Trophoblast cell (in vitro differentiated cells and primary cell): ENCODE measurements at regions not wholly inside any gene's neighbourhood (a gene's known extent, or its start where the extent isn't known, plus 50 kb on each side); places are given as distances from the start of the nearest gene placed in this dataset.

Experiments
- DNase-seq, 2 donors: peaks; one replicate each; pipeline ENCODE4 v3.0.0-alpha.2; 2016
- H2AFZ ChIP-seq: 2 replicates; pipeline ENCODE4 v1.6.1; 2013; ENCODE audit warnings: low read length, moderate library complexity, mild to moderate bottlenecking; ENCODE audit not compliant: insufficient read depth, poor library complexity
- H2AK5ac ChIP-seq: 2 replicates; pipeline ENCODE4 v1.6.1; 2013; ENCODE audit warnings: mild to moderate bottlenecking, low read length
- H2BK120ac ChIP-seq: 2 replicates; pipeline ENCODE4 v1.6.1; 2013; ENCODE audit warnings: low read length, mild to moderate bottlenecking, moderate library complexity; ENCODE audit not compliant: insufficient read depth, poor library complexity
- H2BK12ac ChIP-seq: 2 replicates; pipeline ENCODE4 v1.6.1; 2013; ENCODE audit warnings: mild to moderate bottlenecking, low read length, moderate library complexity
- H2BK5ac ChIP-seq: 2 replicates; pipeline ENCODE4 v1.6.1; 2013; ENCODE audit warnings: low read length, low read depth, moderate library complexity, mild to moderate bottlenecking; ENCODE audit not compliant: poor library complexity
- H3K14ac ChIP-seq: 2 replicates; pipeline ENCODE4 v1.6.1; 2013; ENCODE audit warnings: mild to moderate bottlenecking, low read length
- H3K18ac ChIP-seq: 2 replicates; pipeline ENCODE4 v1.6.1; 2013; ENCODE audit warnings: mild to moderate bottlenecking, low read length
- H3K23ac ChIP-seq: 2 replicates; pipeline ENCODE4 v1.6.1; 2013; ENCODE audit warnings: low read length
- H3K27ac ChIP-seq: 2 replicates; pipeline ENCODE4 v1.5.1; 2013; ENCODE audit warnings: low read depth, mild to moderate bottlenecking, inconsistent platforms, low read length, moderate library complexity
- H3K27me3 ChIP-seq: 2 replicates; pipeline ENCODE4 v1.6.1; 2013; ENCODE audit warnings: inconsistent platforms, mild to moderate bottlenecking, low read length, moderate library complexity; ENCODE audit not compliant: insufficient read depth
- H3K36me3 ChIP-seq, 2 experiments: 1 replicate in 1 of 2; 2 replicates in 1 of 2; pipeline ENCODE4 v1.6.1; 2013; ENCODE audit warnings: low read length in 2 of 2, mild to moderate bottlenecking in 2 of 2, moderate library complexity in 1 of 2; ENCODE audit not compliant: insufficient read depth in 2 of 2, control insufficient read depth in 1 of 2
- H3K4ac ChIP-seq: 2 replicates; pipeline ENCODE4 v1.6.1; 2013; ENCODE audit warnings: low read depth, mild to moderate bottlenecking, low read length, moderate library complexity
- H3K4me1 ChIP-seq, 2 experiments: 1 replicate in 1 of 2; 2 replicates in 1 of 2; pipeline ENCODE4 v1.6.1; 2013; ENCODE audit warnings: low read length in 2 of 2, mild to moderate bottlenecking in 2 of 2, moderate library complexity in 1 of 2; ENCODE audit not compliant: insufficient read depth in 2 of 2, control insufficient read depth in 1 of 2
- H3K4me2 ChIP-seq: 2 replicates; pipeline ENCODE4 v1.6.1; 2013; ENCODE audit warnings: inconsistent platforms, mild to moderate bottlenecking, low read length, moderate library complexity
- H3K4me3 ChIP-seq: 2 replicates; pipeline ENCODE4 v1.5.1; 2013; ENCODE audit warnings: mild to moderate bottlenecking, low read depth, low read length, inconsistent platforms
- H3K79me1 ChIP-seq: one replicate; pipeline ENCODE4 v1.6.1; 2013; ENCODE audit warnings: low read length
- H3K79me2 ChIP-seq: 2 replicates; pipeline ENCODE4 v1.6.1; 2013; ENCODE audit warnings: low read length, mild to moderate bottlenecking; ENCODE audit not compliant: control insufficient read depth, insufficient read depth, poor library complexity
- H3K9ac ChIP-seq: 2 replicates; pipeline ENCODE4 v1.6.1; 2013; ENCODE audit warnings: mild to moderate bottlenecking, low read length
- H3K9me3 ChIP-seq: 2 replicates; pipeline ENCODE4 v1.6.1; 2013; ENCODE audit warnings: low read depth, mild to moderate bottlenecking, control low read depth, inconsistent platforms, low read length; ENCODE audit not compliant: insufficient read depth
- H4K12ac ChIP-seq: 2 replicates; pipeline ENCODE4 v1.6.1; 2013; ENCODE audit warnings: low read depth, mild to moderate bottlenecking, low read length, moderate library complexity
- H4K8ac ChIP-seq: 2 replicates; pipeline ENCODE4 v1.6.1; 2013; ENCODE audit warnings: low read depth, mild to moderate bottlenecking, low read length, moderate library complexity
- H4K91ac ChIP-seq: one replicate; pipeline ENCODE4 v1.6.1; 2013; ENCODE audit warnings: low read depth, mild to moderate bottlenecking, low read length, moderate library complexity
- WGBS: extraction: QIAGEN DNeasy Blood & Tissue Kit; methylation state at CpG from one replicate; pipeline ENCODE4 v1.1.7; 2013; ENCODE audit warnings: missing lambda C conversion rate; ENCODE audit not compliant: insufficient read length, insufficient coverage; ENCODE audit errors: extremely low coverage; 5-methylcytosine and 5-hydroxymethylcytosine counted together

DNA sequence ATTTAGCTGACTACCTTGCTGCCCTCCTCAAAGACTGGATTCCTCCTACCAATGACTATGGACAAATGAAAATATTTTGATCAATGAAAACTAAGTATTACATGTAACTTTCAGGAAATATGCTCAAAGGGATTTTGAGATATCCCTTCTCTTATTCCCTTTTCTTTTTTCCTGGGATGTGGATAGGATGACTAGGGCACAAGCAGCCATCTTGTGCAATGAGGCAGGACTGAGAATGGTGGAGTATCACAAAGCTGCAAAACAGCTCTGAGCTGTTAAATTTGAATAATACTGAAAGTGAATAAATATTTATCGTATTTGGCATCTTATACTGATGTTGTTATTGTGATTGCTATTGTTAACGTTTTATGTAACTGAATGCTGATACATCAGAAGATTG is 333.1 kb upstream of the NUDT12 start:
- no peak overlapping the region for H4K8ac ChIP-seq
- H3K79me2 ChIP-seq: no peaks in the 10 kb centered on the region
- no peak overlapping the region for H4K91ac ChIP-seq
- H3K9ac ChIP-seq: no peak overlapping the region
- no peak overlapping the region for H3K4me2 ChIP-seq
- DNase-seq: no peak
- no peak overlapping the region for H3K14ac ChIP-seq
- no peak overlapping the region for H3K4ac ChIP-seq
- no peak overlapping the region for H2AFZ ChIP-seq
- no peak overlapping the region for H2BK5ac ChIP-seq
- H3K27ac ChIP-seq: no peak overlapping the region
- H3K4me1 ChIP-seq: no peaks in the 10 kb centered on the region
- no peak overlapping the region for H2BK12ac ChIP-seq
- H3K36me3 ChIP-seq: no peaks in the 10 kb centered on the region
- H4K12ac ChIP-seq: no peak overlapping the region
- no peak overlapping the region for H3K23ac ChIP-seq
- no peak overlapping the region for H2BK120ac ChIP-seq
- H3K27me3 ChIP-seq: no peaks in the 10 kb centered on the region
- no peak overlapping the region for H3K18ac ChIP-seq
- H3K4me3 ChIP-seq: no peak overlapping the region
- H3K79me1 ChIP-seq: no peaks in the 10 kb centered on the region
- no CpG with 5 or more reads among the region's 2 CpGs for WGBS
- H2AK5ac ChIP-seq: no peak overlapping the region
- H3K9me3 ChIP-seq: no peaks in the 10 kb centered on the region

DNA sequence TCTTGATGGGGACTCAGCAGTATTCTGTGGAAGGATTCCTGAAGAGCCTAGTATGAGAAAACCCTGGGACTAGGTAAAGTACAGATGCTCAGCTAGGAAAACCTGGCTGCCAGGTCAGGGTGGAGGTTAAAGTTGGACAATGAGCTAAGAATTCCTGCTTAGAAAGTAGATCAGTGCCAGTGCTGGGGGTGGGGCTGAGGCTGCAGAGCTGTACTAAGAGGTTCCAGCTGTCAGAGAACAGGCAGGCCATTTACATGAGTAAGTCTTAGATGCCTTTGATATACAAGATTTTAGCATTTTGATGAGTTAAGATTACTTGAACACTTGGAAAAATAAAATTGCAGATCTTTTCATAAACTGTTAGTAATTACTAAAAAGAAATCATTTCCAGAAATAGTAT is 332.3 kb upstream of the NUDT12 start:
- Histone ChIP-seq H3K27me3 (no peaks in the 10 kb centered on the region), H3K23ac (no peak overlapping the region), H3K9me3 (no peaks in the 10 kb centered on the region), H3K4me1 (no peaks in the 10 kb centered on the region), H3K27ac (no peak overlapping the region), H3K79me1 (no peaks in the 10 kb centered on the region), H4K8ac (no peak overlapping the region), H3K4me3 (no peak overlapping the region), H3K9ac (no peak overlapping the region), H3K4ac (no peak overlapping the region), H3K14ac (no peak overlapping the region), H4K12ac (no peak overlapping the region), H3K36me3 (no peaks in the 10 kb centered on the region), H3K79me2 (no peaks in the 10 kb centered on the region), H3K18ac (no peak overlapping the region), H2BK120ac (no peak overlapping the region), H2BK5ac (no peak overlapping the region), H2BK12ac (no peak overlapping the region), H2AFZ (no peak overlapping the region), H2AK5ac (no peak overlapping the region), H3K4me2 (no peak overlapping the region), H4K91ac (no peak overlapping the region)
- DNase-seq: no peak

DNA sequence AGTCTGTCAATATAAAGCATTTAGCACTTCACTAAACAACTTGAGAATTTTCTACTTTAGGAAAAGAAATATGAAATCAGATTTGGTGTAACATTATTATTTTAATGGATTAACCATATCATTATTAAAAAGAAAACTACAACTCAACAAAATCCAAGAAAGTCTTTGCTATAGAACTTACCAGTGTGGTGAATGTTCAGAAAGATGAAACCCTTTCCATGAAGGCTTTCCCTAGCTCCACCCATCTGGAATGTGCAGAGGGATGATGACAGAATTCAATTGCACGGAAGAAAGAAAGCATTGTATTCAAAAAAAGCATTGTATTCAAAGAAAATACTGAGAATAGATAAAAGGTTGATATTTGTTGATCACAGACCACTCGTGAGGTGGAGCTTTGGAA is 328.6 kb upstream of the NUDT12 start:
- Histone ChIP-seq H3K23ac (no peak overlapping the region), H3K9me3 (no peaks in the 10 kb centered on the region), H2AK5ac (no peak overlapping the region), H2BK12ac (no peak overlapping the region), H3K4ac (no peak overlapping the region), H4K8ac (no peak overlapping the region), H3K14ac (no peak overlapping the region), H3K79me2 (no peaks in the 10 kb centered on the region), H2BK5ac (no peak overlapping the region), H3K9ac (no peak overlapping the region), H4K91ac (no peak overlapping the region), H2AFZ (no peak overlapping the region), H3K36me3 (no peaks in the 10 kb centered on the region), H3K79me1 (no peaks in the 10 kb centered on the region), H3K18ac (no peak overlapping the region), H3K27ac (no peak overlapping the region), H4K12ac (no peak overlapping the region), H2BK120ac (no peak overlapping the region), H3K4me3 (no peak overlapping the region), H3K4me1 (no peaks in the 10 kb centered on the region), H3K4me2 (no peak overlapping the region), H3K27me3 (no peaks in the 10 kb centered on the region)
- no peak for DNase-seq
- WGBS: no CpG with 5 or more reads among the region's 2 CpGs

DNA sequence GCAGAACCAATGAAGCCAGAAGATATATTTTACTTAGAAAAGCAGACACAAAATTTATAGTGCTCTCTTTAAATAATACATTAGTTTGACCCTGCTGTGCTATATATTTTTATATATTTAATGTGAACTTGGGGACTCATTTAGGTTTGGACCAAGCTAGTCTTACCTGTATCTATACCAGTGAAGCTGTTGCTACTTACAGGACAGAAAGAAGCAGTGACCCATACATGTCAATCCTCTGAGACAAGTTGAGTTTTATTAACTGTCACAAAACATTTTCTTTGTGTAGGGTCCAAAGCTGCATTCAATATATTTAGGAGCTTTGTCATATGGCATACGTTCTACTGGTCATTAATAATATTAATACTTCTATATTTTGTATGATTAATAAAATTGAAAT is 327.7 kb upstream of the NUDT12 start:
- Histone ChIP-seq H3K4me1 (no peaks in the 10 kb centered on the region), H3K4me2 (no peak overlapping the region)
- WGBS: no CpG with 5 or more reads among the region's 1 CpG

More for the DNA sequence above, 327.7 kb upstream of the NUDT12 start:
- Histone ChIP-seq H3K4ac (no peak overlapping the region), H2AK5ac (no peak overlapping the region), H3K27me3 (no peaks in the 10 kb centered on the region), H3K14ac (no peak overlapping the region), H2BK5ac (no peak overlapping the region), H3K9me3 (no peaks in the 10 kb centered on the region), H3K23ac (no peak overlapping the region), H2BK120ac (no peak overlapping the region), H2BK12ac (no peak overlapping the region), H3K36me3 (no peaks in the 10 kb centered on the region), H2AFZ (no peak overlapping the region), H3K79me2 (no peaks in the 10 kb centered on the region), H3K9ac (no peak overlapping the region), H3K79me1 (no peaks in the 10 kb centered on the region), H3K27ac (no peak overlapping the region), H4K8ac (no peak overlapping the region), H3K18ac (no peak overlapping the region), H3K4me3 (no peak overlapping the region), H4K12ac (no peak overlapping the region), H4K91ac (no peak overlapping the region)
- no peak for DNase-seq
